T-helper 17 cell (primary cell): ENCODE measurements at regions not wholly inside any gene's neighbourhood (a gene's known extent, or its start where the extent isn't known, plus 50 kb on each side); places are given as distances from the start of the nearest gene placed in this dataset.
"Not testable (repeated sequence)": the region's sequence is repeated elsewhere in the genome, so short reads cannot be mapped to it uniquely, and the experiment has no call there.

Experiments
- ATAC-seq: fragments of 150-1000 bp; cut with Tn5 transposase; 2 replicates; pipeline ENCODE4 v1.10.0; 2021; ENCODE audit warnings: mild to moderate bottlenecking, moderate library complexity
- DNase-seq, 3 donors: peaks; one replicate each; pipeline versions ENCODE4 v3.0.0 to v3.0.0-alpha.2; 2020 to 2021
- H3K9me3 ChIP-seq: one replicate; pipeline ENCODE4 v1.7.0; 2013; ENCODE audit warnings: low read length, mild to moderate bottlenecking; ENCODE audit not compliant: control insufficient read depth, poor library complexity, severe bottlenecking
- H3K27ac Mint-ChIP-seq: one replicate; pipeline ENCODE4 v1.8.0; 2022; ENCODE audit warnings: mild to moderate bottlenecking, moderate library complexity, mixed read lengths
- H3K27me3 Mint-ChIP-seq: one replicate; pipeline ENCODE4 v1.8.0; 2022; ENCODE audit warnings: mixed read lengths
- H3K36me3 Mint-ChIP-seq: one replicate; pipeline ENCODE4 v1.8.0; 2022; ENCODE audit warnings: low read depth, mixed read lengths
- H3K4me1 Mint-ChIP-seq: one replicate; pipeline ENCODE4 v1.8.0; 2022; ENCODE audit warnings: mild to moderate bottlenecking, mixed read lengths
- H3K4me3 Mint-ChIP-seq: one replicate; pipeline ENCODE4 v1.8.0; 2022; ENCODE audit warnings: mild to moderate bottlenecking, moderate library complexity, mixed read lengths

- no peak for ATAC-seq
- no peak overlapping the region for H3K4me3 Mint-ChIP-seq
- no peaks in the 10 kb centered on the region for H3K9me3 ChIP-seq
- DNase-seq, result no peak
- H3K27me3 Mint-ChIP-seq, result peaks cover 4% of the 10 kb centered on the region
- peaks cover 2% of the 10 kb centered on the region for H3K4me1 Mint-ChIP-seq
- H3K36me3 Mint-ChIP-seq, result no peaks in the 10 kb centered on the region
- no peak overlapping the region for H3K27ac Mint-ChIP-seq
Measured at GRCh38 chr10:31129880-31130405, 98.3 kb upstream of the ZNF438 start.

DNA sequence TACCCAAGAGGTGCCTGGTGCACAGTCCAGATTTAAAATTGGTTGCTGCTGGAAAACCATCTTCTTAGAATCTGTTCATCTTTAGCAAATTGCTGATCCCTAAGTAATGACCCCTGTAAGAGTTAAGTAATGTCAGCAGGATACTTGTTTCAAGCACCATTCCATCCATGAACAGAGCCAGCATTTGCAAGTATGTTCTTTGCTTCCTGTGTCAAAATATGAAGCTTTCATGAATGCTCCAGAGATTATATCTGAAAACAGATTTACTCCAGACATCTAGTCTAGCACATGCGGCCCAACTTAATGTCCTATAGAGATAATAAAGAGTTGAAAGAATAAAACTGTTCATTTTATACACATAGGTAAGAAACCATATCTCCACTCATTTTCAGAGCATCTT lies 98.7 kb upstream of the ZNF438 start:
- Mint-ChIP-seq H3K4me3 (no peak overlapping the region), H3K27me3 (peaks cover 4% of the 10 kb centered on the region), H3K4me1 (peaks cover 2% of the 10 kb centered on the region), H3K36me3 (no peaks in the 10 kb centered on the region), H3K27ac (no peak overlapping the region)
- H3K9me3 ChIP-seq, result no peaks in the 10 kb centered on the region
- DNase-seq, result no peak
- ATAC-seq, result no peak

- no peak for ATAC-seq
- no peak overlapping the region for H3K4me3 Mint-ChIP-seq
- H3K27me3 Mint-ChIP-seq, result peaks cover 4% of the 10 kb centered on the region
- H3K4me1 Mint-ChIP-seq, result peaks cover 5% of the 10 kb centered on the region
- H3K9me3 ChIP-seq, result no peaks in the 10 kb centered on the region
- no peaks in the 10 kb centered on the region for H3K36me3 Mint-ChIP-seq
- no peak overlapping the region for H3K27ac Mint-ChIP-seq
- DNase-seq, result no peak
Measured at GRCh38 chr10:31131251-31131650, 99.6 kb upstream of the ZNF438 start.

DNA sequence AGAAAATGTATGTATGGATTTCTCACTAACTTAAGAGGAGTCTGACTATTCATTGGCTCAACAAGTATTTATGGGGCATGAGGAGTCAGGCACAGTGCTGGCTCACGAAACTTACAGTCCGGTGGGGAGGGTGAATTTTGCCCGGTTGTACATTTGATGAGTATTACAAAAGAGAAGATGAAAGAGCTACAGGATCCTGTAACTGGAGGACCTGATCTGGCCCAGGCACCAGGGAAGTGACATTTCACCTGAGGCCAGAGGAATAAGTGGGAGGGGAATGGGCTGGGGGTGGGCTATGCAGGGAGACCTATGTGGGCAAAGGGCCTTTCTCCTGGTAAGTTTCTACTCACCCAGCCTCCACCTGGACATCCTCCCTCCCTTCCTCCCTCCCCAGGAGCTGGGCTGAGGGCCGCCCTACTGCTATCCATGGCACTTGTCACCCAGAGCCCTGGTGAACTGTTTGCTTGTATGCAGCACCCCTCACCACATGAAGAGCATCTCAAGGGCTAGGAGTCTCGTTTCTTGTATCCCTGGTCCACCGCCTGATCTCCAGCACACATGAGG lies 101.1 kb upstream of the ZNF438 start:
- Mint-ChIP-seq H3K4me3 (peak overlapping the region; percentile 85), H3K36me3 (no peaks in the 10 kb centered on the region), H3K27ac (no peak overlapping the region), H3K27me3 (no peaks in the 10 kb centered on the region), H3K4me1 (peaks cover 13% of the 10 kb centered on the region)
- no peak for ATAC-seq
- H3K9me3 ChIP-seq, result no peaks in the 10 kb centered on the region
- no peak for DNase-seq

GRCh38 chr10:31133251-31133791 lies 101.7 kb upstream of the ZNF438 start:
- H3K4me1 Mint-ChIP-seq, result peaks cover 13% of the 10 kb centered on the region
- DNase-seq (no peak), ATAC-seq (no peak)
- no peaks in the 10 kb centered on the region for H3K9me3 ChIP-seq
- no peaks in the 10 kb centered on the region for H3K36me3 Mint-ChIP-seq
- H3K27ac Mint-ChIP-seq, result no peak overlapping the region
- no peaks in the 10 kb centered on the region for H3K27me3 Mint-ChIP-seq
- H3K4me3 Mint-ChIP-seq, result peak overlapping the region; percentile 85

GRCh38 chr10:31133792-31134310 lies 102.2 kb upstream of the ZNF438 start:
- ATAC-seq, result peak; percentile 80
- peaks cover 13% of the 10 kb centered on the region for H3K4me1 Mint-ChIP-seq
- H3K36me3 Mint-ChIP-seq, result no peaks in the 10 kb centered on the region
- H3K27me3 Mint-ChIP-seq, result no peaks in the 10 kb centered on the region
- H3K27ac Mint-ChIP-seq, result peak overlapping the region; percentile 14
- peak; percentile 27 to 57 (median 50) for DNase-seq
- no peaks in the 10 kb centered on the region for H3K9me3 ChIP-seq
- H3K4me3 Mint-ChIP-seq, result peak overlapping the region; percentile 85

DNA sequence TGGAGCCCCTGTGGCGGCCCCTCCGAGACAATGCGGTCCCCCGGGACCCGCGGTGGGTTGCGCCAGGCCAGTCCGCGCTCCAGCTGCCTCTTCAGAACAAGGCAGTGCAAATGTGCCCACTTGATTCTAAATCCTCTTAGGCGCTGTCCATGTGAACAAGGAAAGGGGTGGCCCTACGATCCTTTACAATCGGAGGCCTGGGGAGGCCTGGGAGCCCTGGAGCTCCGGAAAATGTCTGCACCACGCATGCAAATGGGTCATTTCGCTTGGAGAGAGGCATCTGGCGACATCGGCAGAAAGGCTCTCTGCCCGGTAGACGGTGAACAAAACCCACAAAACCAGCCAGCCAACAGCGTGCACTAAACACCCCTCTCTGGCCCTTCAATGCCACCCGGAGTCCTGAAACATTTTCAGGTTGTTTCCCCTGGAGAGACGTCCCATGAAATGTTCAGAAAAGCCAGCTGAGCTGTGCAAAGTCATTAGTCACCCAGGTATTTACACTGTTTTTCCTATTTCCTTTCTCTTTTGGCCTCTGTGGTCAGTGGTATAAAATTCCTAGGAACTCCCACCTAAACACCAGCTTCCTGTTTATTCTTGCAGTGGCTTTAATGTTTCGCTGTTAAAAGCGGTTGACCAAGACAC lies 102.8 kb upstream of the ZNF438 start:
- peak; percentile 21 for ATAC-seq
- H3K4me3 Mint-ChIP-seq, result peak overlapping the region; percentile 85
- peak overlapping the region; percentile 14 for H3K27ac Mint-ChIP-seq
- no peaks in the 10 kb centered on the region for H3K36me3 Mint-ChIP-seq
- H3K27me3 Mint-ChIP-seq, result no peaks in the 10 kb centered on the region
- no peaks in the 10 kb centered on the region for H3K9me3 ChIP-seq
- DNase-seq, result no peak
- peaks cover 13% of the 10 kb centered on the region for H3K4me1 Mint-ChIP-seq

GRCh38 chr10:31135171-31135570 lies 103.5 kb upstream of the ZNF438 start:
- Mint-ChIP-seq H3K4me1 (peaks cover 11% of the 10 kb centered on the region), H3K36me3 (no peaks in the 10 kb centered on the region), H3K27me3 (no peaks in the 10 kb centered on the region), H3K27ac (peak overlapping the region; percentile 14), H3K4me3 (peak overlapping the region; percentile 60)
- no peak for DNase-seq
- H3K9me3 ChIP-seq, result no peaks in the 10 kb centered on the region
- ATAC-seq, result no peak

DNA sequence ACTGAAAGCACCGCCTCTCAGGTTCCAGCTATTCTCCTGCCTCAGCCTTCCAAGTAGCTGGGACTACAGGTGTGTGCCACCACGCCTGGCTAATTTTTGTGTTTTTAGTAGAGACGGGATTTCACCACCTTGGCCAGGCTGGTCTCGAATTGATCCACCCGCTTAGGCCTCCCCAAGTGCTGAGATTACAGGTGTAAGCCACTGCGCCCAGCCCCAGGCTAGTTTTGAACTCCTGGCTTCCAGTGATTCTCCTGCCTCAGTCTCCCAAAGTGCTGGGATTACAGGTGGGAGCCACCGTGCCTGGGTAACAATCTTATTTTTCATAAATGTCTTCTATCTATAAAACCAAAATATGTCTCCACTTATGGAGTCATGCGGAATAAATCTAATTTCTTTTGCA lies 104.1 kb upstream of the ZNF438 start:
- not testable (repeated sequence) for H3K36me3 Mint-ChIP-seq, H3K27me3 Mint-ChIP-seq, DNase-seq, H3K27ac Mint-ChIP-seq, H3K9me3 ChIP-seq, ATAC-seq, H3K4me3 Mint-ChIP-seq
- peaks cover 11% of the 10 kb centered on the region for H3K4me1 Mint-ChIP-seq

GRCh38 chr10:31136386-31136785 lies 104.7 kb upstream of the ZNF438 start:
- peaks cover 11% of the 10 kb centered on the region for H3K4me1 Mint-ChIP-seq

GRCh38 chr10:31136930-31137885 lies 105.5 kb upstream of the ZNF438 start:
- H3K27me3 Mint-ChIP-seq, result no peaks in the 10 kb centered on the region
- H3K4me1 Mint-ChIP-seq, result peaks cover 11% of the 10 kb centered on the region
- ATAC-seq, result no peak
- H3K4me3 Mint-ChIP-seq, result no peak overlapping the region
- H3K27ac Mint-ChIP-seq, result peak overlapping the region; percentile 21
- DNase-seq, result no peak
- no peaks in the 10 kb centered on the region for H3K36me3 Mint-ChIP-seq
- H3K9me3 ChIP-seq, result no peaks in the 10 kb centered on the region

More at GRCh38 chr10:31136386-31136785, 104.7 kb upstream of the ZNF438 start:
- no peaks in the 10 kb centered on the region for H3K27me3 Mint-ChIP-seq
- ATAC-seq, result no peak
- H3K36me3 Mint-ChIP-seq, result no peaks in the 10 kb centered on the region
- H3K4me3 Mint-ChIP-seq, result no peak overlapping the region
- no peaks in the 10 kb centered on the region for H3K9me3 ChIP-seq
- H3K27ac Mint-ChIP-seq, result no peak overlapping the region
- DNase-seq, result no peak

DNA sequence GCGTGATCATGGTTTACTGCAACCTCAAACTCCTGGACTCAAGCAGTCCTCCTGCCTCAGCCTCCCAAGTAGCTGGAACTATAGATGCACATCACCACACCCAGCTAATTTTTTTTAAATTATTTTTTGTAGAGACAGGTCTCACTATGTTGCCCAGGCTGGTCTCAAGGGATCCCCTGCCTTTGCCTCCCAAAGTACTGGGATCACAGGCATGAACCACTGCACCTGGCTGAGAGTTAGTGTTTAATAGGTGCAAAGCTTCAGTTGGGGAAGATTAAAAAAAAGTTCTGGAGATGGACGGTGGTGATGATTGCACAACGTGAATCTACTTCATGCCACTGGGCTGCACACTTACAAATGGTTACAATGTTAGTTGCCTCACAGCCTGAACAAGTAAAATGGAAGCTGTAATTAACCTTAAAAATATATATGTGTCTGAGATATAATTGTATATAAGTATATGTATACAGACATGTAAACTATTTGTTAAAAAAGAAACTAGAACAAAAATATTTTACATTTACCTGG lies 106.4 kb upstream of the ZNF438 start:
- Mint-ChIP-seq H3K36me3 (no peaks in the 10 kb centered on the region), H3K4me1 (peaks cover 11% of the 10 kb centered on the region), H3K4me3 (no peak overlapping the region), H3K27ac (no peak overlapping the region), H3K27me3 (no peaks in the 10 kb centered on the region)
- ATAC-seq, result no peak
- DNase-seq, result no peak
- H3K9me3 ChIP-seq, result no peaks in the 10 kb centered on the region
